Muscle of arm (tissue), 1 donor: ENCODE measurements at regions not wholly inside any gene's neighbourhood (a gene's known extent, or its start where the extent isn't known, plus 50 kb on each side); places are given as distances from the start of the nearest gene placed in this dataset.

Experiments
- DNase-seq: peaks from one replicate; pipeline ENCODE4 v3.0.0-alpha.2; 2013

GRCh38 chr10:125513429-125514182, 169.4 kb downstream of the TEX36 start:
- DNase-seq, result no peak

- DNase-seq, result no peak
These were observed 172.0 kb downstream of the TEX36 start for GRCh38 chr10:125510998-125511397.

GRCh38 chr10:125505648-125506047, 177.3 kb downstream of the TEX36 start:
- no peak for DNase-seq

- no peak for DNase-seq
These were observed 180.7 kb downstream of the TEX36 start for GRCh38 chr10:125502276-125502675.

GRCh38 chr10:125495386-125495785, 187.6 kb downstream of the TEX36 start:
- no peak for DNase-seq

GRCh38 chr10:125494651-125495239, 188.2 kb downstream of the TEX36 start:
- no peak for DNase-seq

GRCh38 chr10:125491381-125491780, 191.6 kb downstream of the TEX36 start:
- no peak for DNase-seq

- no peak for DNase-seq
These were observed 193.2 kb downstream of the TEX36 start for GRCh38 chr10:125489731-125490130.

GRCh38 chr10:125485665-125486064, 197.3 kb downstream of the TEX36 start:
- DNase-seq, result no peak

- DNase-seq, result no peak
These were observed 198.8 kb downstream of the TEX36 start for GRCh38 chr10:125484035-125484732.

GRCh38 chr10:125482637-125483036, 200.3 kb downstream of the TEX36 start:
- no peak for DNase-seq

GRCh38 chr10:125482108-125482507, 200.9 kb downstream of the TEX36 start:
- DNase-seq, result no peak

- DNase-seq, result no peak
These were observed 203.9 kb downstream of the TEX36 start for GRCh38 chr10:125479059-125479458.

- no peak for DNase-seq
These were observed 207.1 kb downstream of the TEX36 start for GRCh38 chr10:125475815-125476214.

- DNase-seq, result no peak
These were observed 209.7 kb downstream of the TEX36 start for GRCh38 chr10:125473143-125473793.

GRCh38 chr10:125472010-125472607, 210.9 kb downstream of the TEX36 start:
- no peak for DNase-seq

- no peak for DNase-seq
These were observed 214.7 kb downstream of the TEX36 start for GRCh38 chr10:125468278-125468677.

GRCh38 chr10:125466685-125467084, 216.3 kb downstream of the TEX36 start:
- DNase-seq, result no peak

- no peak for DNase-seq
These were observed 220.1 kb downstream of the TEX36 start for GRCh38 chr10:125462845-125463244.

- no peak for DNase-seq
These were observed 222.6 kb downstream of the TEX36 start for GRCh38 chr10:125460326-125460725.

- DNase-seq, result no peak
These were observed 225.6 kb downstream of the TEX36 start for GRCh38 chr10:125457406-125457805.

GRCh38 chr10:125455855-125456254, 227.1 kb downstream of the TEX36 start:
- DNase-seq, result no peak
